Suprapubic skin (tissue), 3 donors: ENCODE measurements at regions not wholly inside any gene's neighbourhood (a gene's known extent, or its start where the extent isn't known, plus 50 kb on each side); places are given as distances from the start of the nearest gene placed in this dataset.

Experiments used
- CTCF ChIP-seq, 2 donors: fragments of 200-600 bp in 1 of 2; fragments of 450-650 bp in 1 of 2; sonication (generic) in 1 of 2; IDR thresholded peaks; one replicate each; pipeline ENCODE4 v1.5.1; 2016 to 2019; ENCODE audit warnings: antibody characterized with exemption in 2 of 2, mild to moderate bottlenecking in 1 of 2, moderate library complexity in 1 of 2
- POLR2A ChIP-seq, 2 donors: fragments of 450-650 bp; IDR thresholded peaks; one replicate each; pipeline ENCODE4 v1.6.1; 2017; ENCODE audit warnings: antibody characterized with exemption in 2 of 2, mild to moderate bottlenecking in 2 of 2, moderate library complexity in 2 of 2

GRCh38 chr16:47976636-47977210 lies 179.1 kb downstream of the ABCC12 start:
- TF ChIP-seq CTCF (IDR thresholded peaks at IDR 0.05) (no peak), POLR2A (IDR thresholded peaks at IDR 0.05) (no peak)
